HG03139 (cell line): ENCODE measurements at regions not wholly inside any gene's neighbourhood (a gene's known extent, or its start where the extent isn't known, plus 50 kb on each side); places are given as distances from the start of the nearest gene placed in this dataset.

Source experiments
- ATAC-seq: cut with Tn5 transposase; IDR thresholded peaks from one replicate; pipeline ENCODE4 v1.9.1; 2021; ENCODE audit not compliant: unreplicated experiment

- no peak for ATAC-seq
Observed at GRCh38 chr7:136051203-136051928, 74.2 kb upstream of the MTPN start.

- ATAC-seq = no peak
Observed at GRCh38 chr7:136050462-136050847, 73.3 kb upstream of the MTPN start.

- no peak for ATAC-seq
Observed at GRCh38 chr7:136049818-136050461, 72.8 kb upstream of the MTPN start.

- ATAC-seq = no peak
Observed at GRCh38 chr7:136049117-136049516, 72.0 kb upstream of the MTPN start.

- ATAC-seq = no peak
Observed at GRCh38 chr7:136046548-136046947, 69.4 kb upstream of the MTPN start.

GRCh38 chr7:136045992-136046391 lies 68.8 kb upstream of the MTPN start:
- no peak for ATAC-seq

GRCh38 chr7:136045181-136045580 lies 68.0 kb upstream of the MTPN start:
- no peak for ATAC-seq

GRCh38 chr7:136039577-136040345 lies 62.6 kb upstream of the MTPN start:
- ATAC-seq = no peak

- ATAC-seq = no peak
Observed at GRCh38 chr7:136036336-136036735, 59.2 kb upstream of the MTPN start.

GRCh38 chr7:136034132-136034531 lies 57.0 kb upstream of the MTPN start:
- ATAC-seq = no peak

GRCh38 chr7:136033413-136034031 lies 56.4 kb upstream of the MTPN start:
- no peak for ATAC-seq

- ATAC-seq = peak; percentile 50
Observed at GRCh38 chr7:136030867-136031318, 53.7 kb upstream of the MTPN start.

GRCh38 chr7:136030330-136030729 lies 53.2 kb upstream of the MTPN start:
- ATAC-seq = no peak

GRCh38 chr7:136027160-136027559 lies 50.0 kb upstream of the MTPN start:
- no peak for ATAC-seq
